GM03348 (cell line): ENCODE measurements at regions not wholly inside any gene's neighbourhood (a gene's known extent, or its start where the extent isn't known, plus 50 kb on each side); places are given as distances from the start of the nearest gene placed in this dataset.

Experiments
- DNase-seq: peaks from one replicate; pipeline ENCODE4 v3.0.0; 2012; ENCODE audit warnings: low spot score

- peak; percentile 32 for DNase-seq
These were observed 57.2 kb upstream of the ZDHHC17 start for GRCh38 chr12:76706761-76707160.

- DNase-seq: no peak
These were observed 56.1 kb upstream of the ZDHHC17 start for GRCh38 chr12:76707772-76708171.

GRCh38 chr12:76708296-76708695 is 55.6 kb upstream of the ZDHHC17 start:
- DNase-seq: no peak

- DNase-seq: no peak
These were observed 52.7 kb upstream of the ZDHHC17 start for GRCh38 chr12:76711241-76711640.

GRCh38 chr12:76713130-76713529 is 50.8 kb upstream of the ZDHHC17 start:
- DNase-seq: no peak

- DNase-seq: no peak
These were observed 49.9 kb upstream of the ZDHHC17 start for GRCh38 chr12:76713986-76714385.
